ENCODE measurements at regions not wholly inside any gene's neighbourhood (a gene's known extent, or its start where the extent isn't known, plus 50 kb on each side); places are given as distances from the start of the nearest gene placed in this dataset.

- H3K27me3 ChIP-seq (ENCODE audit: control insufficient read depth in 1 of 2, insufficient read depth in 2 of 2, low read length in 2 of 2), result no peaks in the 10 kb centered on the region
- H3K4me1 ChIP-seq (ENCODE audit: control insufficient read depth, insufficient read depth, low read length), result no peaks in the 10 kb centered on the region
- H3K9me3 ChIP-seq (ENCODE audit: control insufficient read depth in 2 of 2, low read length in 2 of 2), result no peaks in the 10 kb centered on the region
- no peak overlapping the region for H3K4me3 ChIP-seq (ENCODE audit: low read length in 2 of 2)
- no peaks in the 10 kb centered on the region for H3K36me3 ChIP-seq (ENCODE audit: control insufficient read depth in 2 of 2, insufficient read depth in 2 of 2, low read length in 2 of 2)
- no peak overlapping the region for H3K9ac ChIP-seq (ENCODE audit: low read length in 2 of 2)
- H3K27ac ChIP-seq (ENCODE audit: low read length), result no peak overlapping the region
Measured at GRCh38 chr2:226396541-226396940, 403.1 kb downstream of the IRS1 start.

GRCh38 chr2:226387499-226387942 is 412.1 kb downstream of the IRS1 start:
- H3K27me3 ChIP-seq (ENCODE audit: control insufficient read depth in 1 of 2, insufficient read depth in 2 of 2, low read length in 2 of 2), result no peaks in the 10 kb centered on the region
- no peak overlapping the region for H3K4me3 ChIP-seq (ENCODE audit: low read length in 2 of 2)
- H3K4me1 ChIP-seq (ENCODE audit: control insufficient read depth, insufficient read depth, low read length), result no peaks in the 10 kb centered on the region
- H3K36me3 ChIP-seq (ENCODE audit: control insufficient read depth in 2 of 2, insufficient read depth in 2 of 2, low read length in 2 of 2), result no peaks in the 10 kb centered on the region
- H3K9me3 ChIP-seq (ENCODE audit: control insufficient read depth in 2 of 2, low read length in 2 of 2), result no peaks in the 10 kb centered on the region
- H3K27ac ChIP-seq (ENCODE audit: low read length), result no peak overlapping the region
- no peak overlapping the region for H3K9ac ChIP-seq (ENCODE audit: low read length in 2 of 2)

GRCh38 chr2:226383461-226383860 is 416.2 kb downstream of the IRS1 start:
- Histone ChIP-seq H3K4me1 (ENCODE audit: control insufficient read depth, insufficient read depth, low read length) (no peaks in the 10 kb centered on the region), H3K4me3 (ENCODE audit: low read length in 2 of 2) (no peak overlapping the region), H3K27ac (ENCODE audit: low read length) (no peak overlapping the region), H3K36me3 (ENCODE audit: control insufficient read depth in 2 of 2, insufficient read depth in 2 of 2, low read length in 2 of 2) (no peaks in the 10 kb centered on the region), H3K27me3 (ENCODE audit: control insufficient read depth in 1 of 2, insufficient read depth in 2 of 2, low read length in 2 of 2) (no peaks in the 10 kb centered on the region), H3K9ac (ENCODE audit: low read length in 2 of 2) (no peak overlapping the region), H3K9me3 (ENCODE audit: control insufficient read depth in 2 of 2, low read length in 2 of 2) (no peaks in the 10 kb centered on the region)

- H3K4me3 ChIP-seq (ENCODE audit: low read length in 2 of 2), result no peak overlapping the region
- H3K4me1 ChIP-seq (ENCODE audit: control insufficient read depth, insufficient read depth, low read length), result no peaks in the 10 kb centered on the region
- no peaks in the 10 kb centered on the region for H3K36me3 ChIP-seq (ENCODE audit: control insufficient read depth in 2 of 2, insufficient read depth in 2 of 2, low read length in 2 of 2)
- no peaks in the 10 kb centered on the region for H3K9me3 ChIP-seq (ENCODE audit: control insufficient read depth in 2 of 2, low read length in 2 of 2)
- H3K9ac ChIP-seq (ENCODE audit: low read length in 2 of 2), result no peak overlapping the region
- no peaks in the 10 kb centered on the region for H3K27me3 ChIP-seq (ENCODE audit: control insufficient read depth in 1 of 2, insufficient read depth in 2 of 2, low read length in 2 of 2)
- H3K27ac ChIP-seq (ENCODE audit: low read length), result no peak overlapping the region
Measured at GRCh38 chr2:226380679-226381078, 418.9 kb downstream of the IRS1 start.

- no peak overlapping the region for H3K4me3 ChIP-seq (ENCODE audit: low read length in 2 of 2)
- no peaks in the 10 kb centered on the region for H3K36me3 ChIP-seq (ENCODE audit: control insufficient read depth in 2 of 2, insufficient read depth in 2 of 2, low read length in 2 of 2)
- no peak overlapping the region for H3K27ac ChIP-seq (ENCODE audit: low read length)
- H3K4me1 ChIP-seq (ENCODE audit: control insufficient read depth, insufficient read depth, low read length), result no peaks in the 10 kb centered on the region
- H3K9me3 ChIP-seq (ENCODE audit: control insufficient read depth in 2 of 2, low read length in 2 of 2), result no peaks in the 10 kb centered on the region
- no peaks in the 10 kb centered on the region for H3K27me3 ChIP-seq (ENCODE audit: control insufficient read depth in 1 of 2, insufficient read depth in 2 of 2, low read length in 2 of 2)
- no peak overlapping the region for H3K9ac ChIP-seq (ENCODE audit: low read length in 2 of 2)
Measured at GRCh38 chr2:226378753-226379705, 420.6 kb downstream of the IRS1 start.

GRCh38 chr2:226376516-226377180 is 423.0 kb downstream of the IRS1 start:
- Histone ChIP-seq H3K27me3 (ENCODE audit: control insufficient read depth in 1 of 2, insufficient read depth in 2 of 2, low read length in 2 of 2) (no peaks in the 10 kb centered on the region), H3K4me1 (ENCODE audit: control insufficient read depth, insufficient read depth, low read length) (no peaks in the 10 kb centered on the region), H3K27ac (ENCODE audit: low read length) (no peak overlapping the region), H3K9ac (ENCODE audit: low read length in 2 of 2) (no peak overlapping the region), H3K4me3 (ENCODE audit: low read length in 2 of 2) (no peak overlapping the region), H3K36me3 (ENCODE audit: control insufficient read depth in 2 of 2, insufficient read depth in 2 of 2, low read length in 2 of 2) (no peaks in the 10 kb centered on the region), H3K9me3 (ENCODE audit: control insufficient read depth in 2 of 2, low read length in 2 of 2) (no peaks in the 10 kb centered on the region)

GRCh38 chr2:226366920-226367319 is 432.7 kb downstream of the IRS1 start:
- no peak overlapping the region for H3K27ac ChIP-seq (ENCODE audit: low read length)
- H3K4me1 ChIP-seq (ENCODE audit: control insufficient read depth, insufficient read depth, low read length), result no peaks in the 10 kb centered on the region
- no peak overlapping the region for H3K9ac ChIP-seq (ENCODE audit: low read length in 2 of 2)
- no peaks in the 10 kb centered on the region for H3K36me3 ChIP-seq (ENCODE audit: control insufficient read depth in 2 of 2, insufficient read depth in 2 of 2, low read length in 2 of 2)
- no peaks in the 10 kb centered on the region for H3K9me3 ChIP-seq (ENCODE audit: control insufficient read depth in 2 of 2, low read length in 2 of 2)
- H3K4me3 ChIP-seq (ENCODE audit: low read length in 2 of 2), result no peak overlapping the region
- no peaks in the 10 kb centered on the region for H3K27me3 ChIP-seq (ENCODE audit: control insufficient read depth in 1 of 2, insufficient read depth in 2 of 2, low read length in 2 of 2)

- Histone ChIP-seq H3K9ac (ENCODE audit: low read length in 2 of 2) (no peak overlapping the region), H3K36me3 (ENCODE audit: control insufficient read depth in 2 of 2, insufficient read depth in 2 of 2, low read length in 2 of 2) (no peaks in the 10 kb centered on the region), H3K9me3 (ENCODE audit: control insufficient read depth in 2 of 2, low read length in 2 of 2) (no peaks in the 10 kb centered on the region), H3K27ac (ENCODE audit: low read length) (no peak overlapping the region), H3K4me1 (ENCODE audit: control insufficient read depth, insufficient read depth, low read length) (no peaks in the 10 kb centered on the region), H3K4me3 (ENCODE audit: low read length in 2 of 2) (no peak overlapping the region), H3K27me3 (ENCODE audit: control insufficient read depth in 1 of 2, insufficient read depth in 2 of 2, low read length in 2 of 2) (no peaks in the 10 kb centered on the region)
Measured at GRCh38 chr2:226364217-226364616, 435.4 kb downstream of the IRS1 start.

- H3K36me3 ChIP-seq (ENCODE audit: control insufficient read depth in 2 of 2, insufficient read depth in 2 of 2, low read length in 2 of 2), result no peaks in the 10 kb centered on the region
- no peak overlapping the region for H3K27ac ChIP-seq (ENCODE audit: low read length)
- no peaks in the 10 kb centered on the region for H3K9me3 ChIP-seq (ENCODE audit: control insufficient read depth in 2 of 2, low read length in 2 of 2)
- H3K4me1 ChIP-seq (ENCODE audit: control insufficient read depth, insufficient read depth, low read length), result no peaks in the 10 kb centered on the region
- no peak overlapping the region for H3K4me3 ChIP-seq (ENCODE audit: low read length in 2 of 2)
- H3K9ac ChIP-seq (ENCODE audit: low read length in 2 of 2), result no peak overlapping the region
- H3K27me3 ChIP-seq (ENCODE audit: control insufficient read depth in 1 of 2, insufficient read depth in 2 of 2, low read length in 2 of 2), result no peaks in the 10 kb centered on the region
Measured at GRCh38 chr2:226362980-226363379, 436.6 kb downstream of the IRS1 start.

- Histone ChIP-seq H3K27me3 (ENCODE audit: control insufficient read depth in 1 of 2, insufficient read depth in 2 of 2, low read length in 2 of 2) (no peaks in the 10 kb centered on the region), H3K9ac (ENCODE audit: low read length in 2 of 2) (no peak overlapping the region), H3K4me3 (ENCODE audit: low read length in 2 of 2) (no peak overlapping the region), H3K9me3 (ENCODE audit: control insufficient read depth in 2 of 2, low read length in 2 of 2) (no peaks in the 10 kb centered on the region), H3K4me1 (ENCODE audit: control insufficient read depth, insufficient read depth, low read length) (no peaks in the 10 kb centered on the region), H3K27ac (ENCODE audit: low read length) (no peak overlapping the region), H3K36me3 (ENCODE audit: control insufficient read depth in 2 of 2, insufficient read depth in 2 of 2, low read length in 2 of 2) (no peaks in the 10 kb centered on the region)
Measured at GRCh38 chr2:226360658-226361057, 439.0 kb downstream of the IRS1 start.

GRCh38 chr2:226358688-226359087 is 440.9 kb downstream of the IRS1 start:
- H3K27ac ChIP-seq (ENCODE audit: low read length), result no peak overlapping the region
- no peaks in the 10 kb centered on the region for H3K9me3 ChIP-seq (ENCODE audit: control insufficient read depth in 2 of 2, low read length in 2 of 2)
- H3K4me1 ChIP-seq (ENCODE audit: control insufficient read depth, insufficient read depth, low read length), result no peaks in the 10 kb centered on the region
- H3K36me3 ChIP-seq (ENCODE audit: control insufficient read depth in 2 of 2, insufficient read depth in 2 of 2, low read length in 2 of 2), result no peaks in the 10 kb centered on the region
- no peak overlapping the region for H3K9ac ChIP-seq (ENCODE audit: low read length in 2 of 2)
- no peak overlapping the region for H3K4me3 ChIP-seq (ENCODE audit: low read length in 2 of 2)
- H3K27me3 ChIP-seq (ENCODE audit: control insufficient read depth in 1 of 2, insufficient read depth in 2 of 2, low read length in 2 of 2), result no peaks in the 10 kb centered on the region
